ENCODE measurements at regions not wholly inside any gene's neighbourhood (a gene's known extent, or its start where the extent isn't known, plus 50 kb on each side); places are given as distances from the start of the nearest gene placed in this dataset.

DNA sequence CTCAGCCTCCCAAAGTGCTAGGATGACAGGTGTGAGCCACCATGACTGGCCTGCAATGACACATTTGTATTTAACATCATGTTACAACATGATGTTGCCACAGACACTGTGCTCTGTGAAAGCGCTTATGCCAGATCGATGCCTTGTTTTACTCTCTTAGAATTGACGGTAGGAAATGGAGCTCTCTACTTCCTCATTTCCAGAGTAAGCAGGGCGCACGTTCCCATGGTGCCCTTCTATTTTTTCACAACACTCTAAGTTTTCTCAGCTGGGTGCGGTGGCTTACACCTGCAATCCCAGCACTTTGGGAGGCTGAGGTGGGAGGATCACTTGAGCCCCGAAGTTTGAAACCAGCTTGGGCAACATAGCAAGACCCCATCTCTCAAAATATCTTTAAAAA, 60.7 kb upstream of the DHRSX start:
- no peak for TF ChIP-seq ETS1 (IDR thresholded peaks at IDR 0.05)
- no peak for TF ChIP-seq CREB1 (CRISPR knock-in tag; IDR thresholded peaks at IDR 0.05; ENCODE audit: low read depth)
- TF ChIP-seq CTCF (conservative IDR thresholded peaks at IDR 0.05; ENCODE audit: low read depth in 2 of 2), result no peak
- TF ChIP-seq EZH2 (IDR thresholded peaks at IDR 0.05; ENCODE audit: low read depth, unreplicated experiment), result no peak
- no peak for TF ChIP-seq EZH2phosphoT487 (IDR thresholded peaks at IDR 0.05; ENCODE audit: unreplicated experiment)
- TF ChIP-seq, protein P1, sequence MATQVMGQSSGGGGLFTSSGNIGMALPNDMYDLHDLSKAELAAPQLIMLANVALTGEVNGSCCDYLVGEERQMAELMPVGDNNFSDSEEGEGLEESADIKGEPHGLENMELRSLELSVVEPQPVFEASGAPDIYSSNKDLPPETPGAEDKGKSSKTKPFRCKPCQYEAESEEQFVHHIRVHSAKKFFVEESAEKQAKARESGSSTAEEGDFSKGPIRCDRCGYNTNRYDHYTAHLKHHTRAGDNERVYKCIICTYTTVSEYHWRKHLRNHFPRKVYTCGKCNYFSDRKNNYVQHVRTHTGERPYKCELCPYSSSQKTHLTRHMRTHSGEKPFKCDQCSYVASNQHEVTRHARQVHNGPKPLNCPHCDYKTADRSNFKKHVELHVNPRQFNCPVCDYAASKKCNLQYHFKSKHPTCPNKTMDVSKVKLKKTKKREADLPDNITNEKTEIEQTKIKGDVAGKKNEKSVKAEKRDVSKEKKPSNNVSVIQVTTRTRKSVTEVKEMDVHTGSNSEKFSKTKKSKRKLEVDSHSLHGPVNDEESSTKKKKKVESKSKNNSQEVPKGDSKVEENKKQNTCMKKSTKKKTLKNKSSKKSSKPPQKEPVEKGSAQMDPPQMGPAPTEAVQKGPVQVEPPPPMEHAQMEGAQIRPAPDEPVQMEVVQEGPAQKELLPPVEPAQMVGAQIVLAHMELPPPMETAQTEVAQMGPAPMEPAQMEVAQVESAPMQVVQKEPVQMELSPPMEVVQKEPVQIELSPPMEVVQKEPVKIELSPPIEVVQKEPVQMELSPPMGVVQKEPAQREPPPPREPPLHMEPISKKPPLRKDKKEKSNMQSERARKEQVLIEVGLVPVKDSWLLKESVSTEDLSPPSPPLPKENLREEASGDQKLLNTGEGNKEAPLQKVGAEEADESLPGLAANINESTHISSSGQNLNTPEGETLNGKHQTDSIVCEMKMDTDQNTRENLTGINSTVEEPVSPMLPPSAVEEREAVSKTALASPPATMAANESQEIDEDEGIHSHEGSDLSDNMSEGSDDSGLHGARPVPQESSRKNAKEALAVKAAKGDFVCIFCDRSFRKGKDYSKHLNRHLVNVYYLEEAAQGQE (IDR thresholded peaks at IDR 0.05; ENCODE audit: unreplicated experiment), result no peak
- TF ChIP-seq POLR2AphosphoS5 (IDR thresholded peaks at IDR 0.05; ENCODE audit: low read depth), result no peak
